ENCODE measurements at regions not wholly inside any gene's neighbourhood (a gene's known extent, or its start where the extent isn't known, plus 50 kb on each side); places are given as distances from the start of the nearest gene placed in this dataset.
"Not testable (repeated sequence)": the region's sequence is repeated elsewhere in the genome, so short reads cannot be mapped to it uniquely, and the experiment has no call there.

DNA sequence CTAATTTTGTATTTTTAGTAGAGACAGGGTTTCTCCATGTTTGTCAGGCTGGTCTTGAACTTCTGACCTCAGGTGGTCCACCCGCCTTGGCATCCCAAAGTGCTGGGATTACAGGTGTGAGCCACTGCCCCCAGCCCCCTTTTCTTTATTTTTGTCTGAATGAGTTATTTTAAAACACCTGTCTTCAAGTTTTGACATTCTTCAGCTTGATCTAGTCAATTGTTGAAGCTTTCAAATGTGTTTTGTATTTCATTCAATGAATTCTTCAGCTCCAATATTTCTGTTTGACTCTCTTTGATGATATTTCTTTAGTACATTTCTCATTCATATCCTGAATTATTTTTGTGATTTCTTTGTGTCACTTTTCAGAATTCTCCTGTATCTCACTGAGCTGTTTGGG lies 486.2 kb downstream of the DMAC1 start:
- no peak overlapping the region for H3K4me3 ChIP-seq (ENCODE audit: low read length)
- H3K36me3 ChIP-seq (ENCODE audit: control insufficient read depth, low read depth, low read length) = no peaks in the 10 kb centered on the region
- no peak overlapping the region for H3K27ac ChIP-seq (ENCODE audit: low read length)
- H3K27me3 ChIP-seq (ENCODE audit: control insufficient read depth, insufficient read depth, low read length) = no peaks in the 10 kb centered on the region
- no peak overlapping the region for H3K9ac ChIP-seq (ENCODE audit: low read length)
- peaks cover 3% of the 10 kb centered on the region for H3K4me1 ChIP-seq (ENCODE audit: control insufficient read depth, low read depth, low read length)
- H3K9me3 ChIP-seq (ENCODE audit: control insufficient read depth, low read depth, low read length) = peaks cover 12% of the 10 kb centered on the region

- H3K9ac ChIP-seq (ENCODE audit: low read length); H3K36me3 ChIP-seq (ENCODE audit: control insufficient read depth, low read depth, low read length); H3K27ac ChIP-seq (ENCODE audit: low read length); H3K4me3 ChIP-seq (ENCODE audit: low read length); H3K4me1 ChIP-seq (ENCODE audit: control insufficient read depth, low read depth, low read length); H3K27me3 ChIP-seq (ENCODE audit: control insufficient read depth, insufficient read depth, low read length): not testable (repeated sequence)
- peaks cover 18% of the 10 kb centered on the region for H3K9me3 ChIP-seq (ENCODE audit: control insufficient read depth, low read depth, low read length)
Observed at GRCh38 chr9:7309051-7309450, 490.5 kb downstream of the DMAC1 start.

GRCh38 chr9:7305677-7306076 lies 493.9 kb downstream of the DMAC1 start:
- Histone ChIP-seq H3K4me3 (ENCODE audit: low read length) (no peak overlapping the region), H3K36me3 (ENCODE audit: control insufficient read depth, low read depth, low read length) (no peaks in the 10 kb centered on the region), H3K27me3 (ENCODE audit: control insufficient read depth, insufficient read depth, low read length) (no peaks in the 10 kb centered on the region), H3K4me1 (ENCODE audit: control insufficient read depth, low read depth, low read length) (no peaks in the 10 kb centered on the region), H3K27ac (ENCODE audit: low read length) (no peak overlapping the region), H3K9ac (ENCODE audit: low read length) (no peak overlapping the region), H3K9me3 (ENCODE audit: control insufficient read depth, low read depth, low read length) (peaks cover 18% of the 10 kb centered on the region)

DNA sequence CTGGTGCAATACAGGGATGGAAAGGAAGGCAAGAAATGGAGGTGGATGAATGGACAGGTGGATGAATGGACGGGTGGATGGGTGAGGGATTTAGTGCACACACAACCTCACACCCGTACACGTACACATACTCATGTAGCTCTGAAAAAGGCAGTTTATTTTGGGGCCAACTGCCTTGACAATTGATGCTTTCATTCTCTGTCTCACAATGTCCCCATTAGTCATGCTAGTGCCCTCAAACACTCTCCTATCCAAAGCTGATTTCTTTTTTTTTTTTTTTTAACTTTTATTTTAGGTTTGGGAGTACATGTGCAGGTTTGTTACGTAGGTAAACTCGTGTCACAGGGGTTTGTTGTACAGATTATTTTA lies 495.0 kb downstream of the DMAC1 start:
- H3K27me3 ChIP-seq (ENCODE audit: control insufficient read depth, insufficient read depth, low read length) = no peaks in the 10 kb centered on the region

DNA sequence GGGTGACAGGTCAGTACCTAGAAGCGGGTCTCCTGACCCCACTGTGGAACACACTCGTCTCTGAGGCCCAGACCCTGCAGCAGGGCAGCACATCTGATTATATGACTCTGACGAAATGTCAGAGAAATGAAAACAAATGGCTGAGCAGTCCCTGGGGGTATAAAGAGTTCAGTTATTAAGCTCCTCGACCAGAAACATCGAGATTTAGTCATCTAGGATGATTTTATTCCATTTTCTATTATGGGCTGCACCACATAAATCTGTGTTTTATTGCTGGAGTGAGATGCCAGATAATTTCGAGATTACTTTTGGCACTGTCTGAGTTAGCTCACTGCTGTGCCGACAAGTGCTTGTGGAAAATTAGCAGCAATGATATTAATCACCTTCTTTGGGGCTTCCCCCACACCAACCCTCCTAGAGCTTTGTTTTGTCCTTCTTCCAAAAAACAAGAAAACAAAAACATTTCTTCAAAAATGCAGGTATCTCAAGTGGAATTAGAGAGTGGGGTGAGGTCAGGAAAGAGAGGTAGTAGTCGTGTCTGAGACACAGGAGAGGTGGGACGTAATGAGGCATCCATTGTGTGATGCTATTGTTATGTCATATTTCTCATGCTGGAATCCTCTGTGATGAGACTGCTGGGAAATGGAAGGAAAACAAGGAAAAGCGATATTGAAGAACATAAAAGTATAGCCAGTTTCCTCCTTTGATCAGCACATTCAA lies 495.5 kb downstream of the DMAC1 start:
- Histone ChIP-seq H3K36me3 (ENCODE audit: control insufficient read depth, low read depth, low read length) (no peaks in the 10 kb centered on the region), H3K9ac (ENCODE audit: low read length) (no peak overlapping the region), H3K4me1 (ENCODE audit: control insufficient read depth, low read depth, low read length) (no peaks in the 10 kb centered on the region), H3K4me3 (ENCODE audit: low read length) (no peak overlapping the region), H3K27me3 (ENCODE audit: control insufficient read depth, insufficient read depth, low read length) (no peaks in the 10 kb centered on the region), H3K27ac (ENCODE audit: low read length) (no peak overlapping the region), H3K9me3 (ENCODE audit: control insufficient read depth, low read depth, low read length) (peaks cover 6% of the 10 kb centered on the region)

More for the DNA sequence above, 495.0 kb downstream of the DMAC1 start:
- no peak overlapping the region for H3K4me3 ChIP-seq (ENCODE audit: low read length)
- H3K27ac ChIP-seq (ENCODE audit: low read length) = no peak overlapping the region
- H3K9me3 ChIP-seq (ENCODE audit: control insufficient read depth, low read depth, low read length) = peaks cover 7% of the 10 kb centered on the region
- H3K9ac ChIP-seq (ENCODE audit: low read length) = no peak overlapping the region
- H3K36me3 ChIP-seq (ENCODE audit: control insufficient read depth, low read depth, low read length) = no peaks in the 10 kb centered on the region
- no peaks in the 10 kb centered on the region for H3K4me1 ChIP-seq (ENCODE audit: control insufficient read depth, low read depth, low read length)

GRCh38 chr9:7300484-7300883 lies 499.1 kb downstream of the DMAC1 start:
- Histone ChIP-seq H3K36me3 (ENCODE audit: control insufficient read depth, low read depth, low read length) (no peaks in the 10 kb centered on the region), H3K4me3 (ENCODE audit: low read length) (no peak overlapping the region), H3K4me1 (ENCODE audit: control insufficient read depth, low read depth, low read length) (no peaks in the 10 kb centered on the region), H3K9me3 (ENCODE audit: control insufficient read depth, low read depth, low read length) (no peaks in the 10 kb centered on the region), H3K27me3 (ENCODE audit: control insufficient read depth, insufficient read depth, low read length) (no peaks in the 10 kb centered on the region), H3K27ac (ENCODE audit: low read length) (no peak overlapping the region), H3K9ac (ENCODE audit: low read length) (no peak overlapping the region)

DNA sequence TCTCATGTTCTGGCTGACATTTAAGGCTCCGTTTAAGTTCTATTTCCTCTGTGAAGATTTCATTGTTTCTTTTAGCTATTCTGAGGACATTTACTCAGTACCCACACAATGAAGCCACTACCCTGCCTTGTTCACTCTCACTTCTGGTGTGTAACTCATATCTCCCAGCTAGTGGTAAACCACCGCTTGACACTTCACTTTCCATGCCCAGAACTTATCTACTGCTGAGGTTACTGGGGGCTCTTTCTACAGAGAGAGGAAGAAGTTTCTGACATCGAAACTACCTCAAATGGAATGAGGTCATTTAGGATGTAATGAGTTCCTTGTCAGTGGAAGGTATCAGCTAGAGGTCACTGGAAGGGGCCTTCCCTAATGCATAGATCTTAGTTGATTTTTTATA lies 501.5 kb downstream of the DMAC1 start:
- Histone ChIP-seq H3K27me3 (ENCODE audit: control insufficient read depth, insufficient read depth, low read length) (no peaks in the 10 kb centered on the region), H3K9me3 (ENCODE audit: control insufficient read depth, low read depth, low read length) (no peaks in the 10 kb centered on the region), H3K27ac (ENCODE audit: low read length) (no peak overlapping the region), H3K4me3 (ENCODE audit: low read length) (no peak overlapping the region), H3K36me3 (ENCODE audit: control insufficient read depth, low read depth, low read length) (no peaks in the 10 kb centered on the region), H3K4me1 (ENCODE audit: control insufficient read depth, low read depth, low read length) (no peaks in the 10 kb centered on the region), H3K9ac (ENCODE audit: low read length) (no peak overlapping the region)

- Histone ChIP-seq H3K4me1 (ENCODE audit: control insufficient read depth, low read depth, low read length) (no peaks in the 10 kb centered on the region), H3K27ac (ENCODE audit: low read length) (no peak overlapping the region), H3K27me3 (ENCODE audit: control insufficient read depth, insufficient read depth, low read length) (no peaks in the 10 kb centered on the region), H3K9me3 (ENCODE audit: control insufficient read depth, low read depth, low read length) (no peaks in the 10 kb centered on the region), H3K36me3 (ENCODE audit: control insufficient read depth, low read depth, low read length) (no peaks in the 10 kb centered on the region), H3K4me3 (ENCODE audit: low read length) (no peak overlapping the region), H3K9ac (ENCODE audit: low read length) (no peak overlapping the region)
Observed at GRCh38 chr9:7297521-7297920, 502.1 kb downstream of the DMAC1 start.

GRCh38 chr9:7293091-7293490 lies 506.5 kb downstream of the DMAC1 start:
- no peaks in the 10 kb centered on the region for H3K27me3 ChIP-seq (ENCODE audit: control insufficient read depth, insufficient read depth, low read length)
- H3K9me3 ChIP-seq (ENCODE audit: control insufficient read depth, low read depth, low read length) = no peaks in the 10 kb centered on the region
- H3K4me1 ChIP-seq (ENCODE audit: control insufficient read depth, low read depth, low read length) = peaks cover 4% of the 10 kb centered on the region
- no peak overlapping the region for H3K9ac ChIP-seq (ENCODE audit: low read length)
- no peaks in the 10 kb centered on the region for H3K36me3 ChIP-seq (ENCODE audit: control insufficient read depth, low read depth, low read length)
- no peak overlapping the region for H3K4me3 ChIP-seq (ENCODE audit: low read length)
- no peak overlapping the region for H3K27ac ChIP-seq (ENCODE audit: low read length)

- no peaks in the 10 kb centered on the region for H3K36me3 ChIP-seq (ENCODE audit: control insufficient read depth, low read depth, low read length)
- H3K27ac ChIP-seq (ENCODE audit: low read length) = no peak overlapping the region
- H3K4me1 ChIP-seq (ENCODE audit: control insufficient read depth, low read depth, low read length) = peaks cover 16% of the 10 kb centered on the region
- H3K9ac ChIP-seq (ENCODE audit: low read length) = no peak overlapping the region
- H3K4me3 ChIP-seq (ENCODE audit: low read length) = no peak overlapping the region
- no peaks in the 10 kb centered on the region for H3K27me3 ChIP-seq (ENCODE audit: control insufficient read depth, insufficient read depth, low read length)
- H3K9me3 ChIP-seq (ENCODE audit: control insufficient read depth, low read depth, low read length) = no peaks in the 10 kb centered on the region
Observed at GRCh38 chr9:7289773-7290172, 509.8 kb downstream of the DMAC1 start.

- no peaks in the 10 kb centered on the region for H3K36me3 ChIP-seq (ENCODE audit: control insufficient read depth, low read depth, low read length)
- H3K4me3 ChIP-seq (ENCODE audit: low read length) = no peak overlapping the region
- H3K27ac ChIP-seq (ENCODE audit: low read length) = no peak overlapping the region
- H3K9me3 ChIP-seq (ENCODE audit: control insufficient read depth, low read depth, low read length) = no peaks in the 10 kb centered on the region
- no peaks in the 10 kb centered on the region for H3K27me3 ChIP-seq (ENCODE audit: control insufficient read depth, insufficient read depth, low read length)
- no peak overlapping the region for H3K9ac ChIP-seq (ENCODE audit: low read length)
- peaks cover 24% of the 10 kb centered on the region for H3K4me1 ChIP-seq (ENCODE audit: control insufficient read depth, low read depth, low read length)
Observed at GRCh38 chr9:7287986-7288385, 511.6 kb downstream of the DMAC1 start.

DNA sequence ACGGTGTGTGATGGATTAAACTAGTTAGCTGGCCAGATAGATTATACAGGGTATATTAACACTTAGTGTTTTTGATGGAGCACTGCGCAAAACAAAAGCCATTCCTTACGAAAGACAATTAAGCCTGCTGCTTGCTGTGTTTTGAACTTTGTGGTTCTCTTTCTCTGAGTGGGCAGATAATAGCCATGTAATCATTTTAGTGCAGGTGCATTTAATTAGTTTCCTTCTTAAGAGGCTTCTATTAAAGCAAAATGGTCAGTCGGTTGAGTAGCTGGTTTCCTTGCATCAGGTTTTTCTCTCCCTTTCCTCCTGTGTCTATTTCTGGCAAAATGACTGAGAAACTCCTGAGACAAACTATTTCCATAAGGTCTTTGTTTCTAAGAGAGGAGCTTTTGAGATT lies 512.5 kb downstream of the DMAC1 start:
- no peak overlapping the region for H3K27ac ChIP-seq (ENCODE audit: low read length)
- H3K36me3 ChIP-seq (ENCODE audit: control insufficient read depth, low read depth, low read length) = no peaks in the 10 kb centered on the region
- no peaks in the 10 kb centered on the region for H3K9me3 ChIP-seq (ENCODE audit: control insufficient read depth, low read depth, low read length)
- H3K27me3 ChIP-seq (ENCODE audit: control insufficient read depth, insufficient read depth, low read length) = no peaks in the 10 kb centered on the region
- no peak overlapping the region for H3K9ac ChIP-seq (ENCODE audit: low read length)
- no peak overlapping the region for H3K4me3 ChIP-seq (ENCODE audit: low read length)
- peaks cover 24% of the 10 kb centered on the region for H3K4me1 ChIP-seq (ENCODE audit: control insufficient read depth, low read depth, low read length)
